Activated CD4-positive, alpha-beta memory T cell treated with anti-CD3 and anti-CD28 coated beads, Interleukin-2, amount 10 ng/mL, durations not matched to agents 7 days and 5 days (primary cell): ENCODE measurements at regions not wholly inside any gene's neighbourhood (a gene's known extent, or its start where the extent isn't known, plus 50 kb on each side); places are given as distances from the start of the nearest gene placed in this dataset.
"Not testable (repeated sequence)": the region's sequence is repeated elsewhere in the genome, so short reads cannot be mapped to it uniquely, and the experiment has no call there.

Experiments
- CTCF ChIA-PET: fragments of 350-600 bp; sonication (Branson Sonifier 250); formaldehyde crosslinking; loops from one replicate; lab custom pipeline; 2021; ENCODE audit warnings: antibody characterized with exemption, inconsistent platforms; lab: Charles Lee
- POLR2A ChIA-PET: fragments of 350-600 bp; sonication (Branson Sonifier 250); formaldehyde crosslinking; loops from one replicate; lab custom pipeline; 2021; ENCODE audit warnings: antibody characterized with exemption; lab: Charles Lee
- DNase-seq: peaks from one replicate; pipeline ENCODE4 v3.0.0-alpha.2; 2020
- H3K27ac Mint-ChIP-seq: one replicate; pipeline ENCODE4 v1.8.0; 2021; ENCODE audit warnings: mild to moderate bottlenecking, mixed read lengths
- H3K27me3 Mint-ChIP-seq: one replicate; pipeline ENCODE4 v1.8.0; 2021; ENCODE audit warnings: mixed read lengths
- H3K36me3 Mint-ChIP-seq: one replicate; pipeline ENCODE4 v1.8.0; 2021; ENCODE audit warnings: low read depth, mixed read lengths
- H3K4me1 Mint-ChIP-seq: one replicate; pipeline ENCODE4 v1.8.0; 2021; ENCODE audit warnings: mixed read lengths
- H3K4me3 Mint-ChIP-seq: one replicate; pipeline ENCODE4 v1.8.0; 2021; ENCODE audit warnings: mild to moderate bottlenecking, mixed read lengths
- H3K9me3 Mint-ChIP-seq: one replicate; pipeline ENCODE4 v1.8.0; 2021; ENCODE audit warnings: mixed read lengths

GRCh38 chr7:123351027-123351426, 151.3 kb upstream of the SLC13A1 start:
- no peak for DNase-seq
- Mint-ChIP-seq H3K4me3 (no peak overlapping the region), H3K27ac (no peak overlapping the region), H3K27me3 (no peaks in the 10 kb centered on the region), H3K36me3 (no peaks in the 10 kb centered on the region), H3K9me3 (no peaks in the 10 kb centered on the region), H3K4me1 (no peaks in the 10 kb centered on the region)
- POLR2A ChIA-PET = no interaction called here
- CTCF ChIA-PET = interaction anchor here (2.1 kb wide), 1 partner anchor 17 kb away, joined by 8 read pairs; no protein-coding TSS in a partner anchor

DNA sequence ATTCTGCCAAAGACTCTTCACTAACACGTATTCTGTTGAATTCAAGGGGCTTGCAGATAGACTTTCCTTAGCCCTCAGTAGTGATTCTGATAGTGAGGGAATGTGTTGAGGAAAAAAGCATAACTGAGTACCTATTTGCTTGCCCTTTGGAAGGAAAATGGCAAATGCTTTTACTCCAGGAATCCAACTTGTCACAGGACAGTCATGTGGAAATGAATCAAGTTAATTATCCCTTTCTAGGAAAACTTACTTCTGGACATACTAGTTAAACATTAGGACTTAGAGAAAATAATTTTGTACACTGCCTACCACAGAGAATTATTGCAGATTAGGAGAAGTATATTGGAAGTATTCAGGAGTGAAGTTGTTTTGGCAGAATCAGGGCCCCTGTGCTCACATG, 148.9 kb upstream of the SLC13A1 start:
- Mint-ChIP-seq H3K4me1 (no peaks in the 10 kb centered on the region), H3K36me3 (no peaks in the 10 kb centered on the region), H3K27me3 (no peaks in the 10 kb centered on the region), H3K9me3 (no peaks in the 10 kb centered on the region), H3K4me3 (no peak overlapping the region), H3K27ac (no peak overlapping the region)
- POLR2A ChIA-PET = no interaction called here
- CTCF ChIA-PET = no interaction called here
- no peak for DNase-seq

DNA sequence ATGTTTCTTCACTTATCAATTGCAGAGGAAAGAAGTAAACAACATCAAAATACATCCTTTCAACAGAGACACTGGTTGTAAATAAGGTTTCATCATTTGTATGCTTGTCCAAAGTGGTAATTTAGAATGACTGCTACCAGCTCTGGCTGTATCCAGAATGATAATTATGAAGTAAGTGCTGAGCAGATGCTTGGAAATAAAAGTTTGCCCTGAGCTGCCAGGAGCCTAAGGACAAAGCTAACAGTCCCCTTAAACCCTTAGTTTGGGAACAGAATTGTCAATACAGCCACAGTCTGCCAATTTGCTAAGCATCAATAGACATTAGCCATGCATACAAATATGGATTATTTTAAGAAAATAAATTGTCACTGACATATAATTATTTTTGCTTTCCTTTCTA, 147.0 kb upstream of the SLC13A1 start:
- H3K4me3 Mint-ChIP-seq = no peak overlapping the region
- no peak for DNase-seq
- H3K9me3 Mint-ChIP-seq = no peaks in the 10 kb centered on the region
- H3K27me3 Mint-ChIP-seq = no peaks in the 10 kb centered on the region
- ChIA-PET POLR2A (no interaction called here), CTCF (no interaction called here)
- H3K4me1 Mint-ChIP-seq = no peaks in the 10 kb centered on the region
- H3K36me3 Mint-ChIP-seq = no peaks in the 10 kb centered on the region
- H3K27ac Mint-ChIP-seq = no peak overlapping the region

- Mint-ChIP-seq H3K4me1 (no peaks in the 10 kb centered on the region), H3K9me3 (no peaks in the 10 kb centered on the region), H3K4me3 (no peak overlapping the region), H3K27ac (no peak overlapping the region), H3K27me3 (no peaks in the 10 kb centered on the region), H3K36me3 (no peaks in the 10 kb centered on the region)
- CTCF ChIA-PET = no interaction called here
- DNase-seq = no peak
- POLR2A ChIA-PET = no interaction called here
These were observed 143.8 kb upstream of the SLC13A1 start for GRCh38 chr7:123343611-123344010.

GRCh38 chr7:123341102-123341501, 141.3 kb upstream of the SLC13A1 start:
- H3K27me3 Mint-ChIP-seq = no peaks in the 10 kb centered on the region
- ChIA-PET POLR2A (no interaction called here), CTCF (no interaction called here)
- no peaks in the 10 kb centered on the region for H3K4me1 Mint-ChIP-seq
- H3K36me3 Mint-ChIP-seq = no peaks in the 10 kb centered on the region
- no peaks in the 10 kb centered on the region for H3K9me3 Mint-ChIP-seq
- H3K27ac Mint-ChIP-seq = no peak overlapping the region
- no peak for DNase-seq
- H3K4me3 Mint-ChIP-seq = no peak overlapping the region

DNA sequence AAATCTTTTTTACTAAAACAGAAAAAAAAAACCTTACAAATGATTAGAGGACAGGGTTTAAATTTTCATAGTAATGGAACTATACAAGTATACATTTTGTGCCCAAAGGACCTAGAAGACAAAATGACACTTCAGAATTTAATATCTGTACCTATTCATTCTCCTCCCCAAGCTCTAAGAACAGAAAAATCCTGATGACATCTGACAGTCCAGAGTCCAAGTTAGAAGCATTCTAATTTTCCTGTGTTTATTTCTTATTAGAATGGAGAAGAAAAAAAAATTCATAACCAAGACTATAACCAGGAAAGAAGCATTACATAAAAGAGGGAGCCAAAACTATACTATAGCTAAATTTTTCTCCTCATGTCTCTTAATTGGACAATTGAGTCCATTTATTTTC, 138.9 kb upstream of the SLC13A1 start:
- CTCF ChIA-PET = no interaction called here
- H3K4me1 Mint-ChIP-seq = no peaks in the 10 kb centered on the region
- H3K4me3 Mint-ChIP-seq = no peak overlapping the region
- H3K27me3 Mint-ChIP-seq = no peaks in the 10 kb centered on the region
- DNase-seq = no peak
- no peaks in the 10 kb centered on the region for H3K9me3 Mint-ChIP-seq
- POLR2A ChIA-PET = no interaction called here
- H3K27ac Mint-ChIP-seq = no peak overlapping the region
- no peaks in the 10 kb centered on the region for H3K36me3 Mint-ChIP-seq

GRCh38 chr7:123329988-123330643, 130.3 kb upstream of the SLC13A1 start:
- no peaks in the 10 kb centered on the region for H3K27me3 Mint-ChIP-seq
- CTCF ChIA-PET = no interaction called here

DNA sequence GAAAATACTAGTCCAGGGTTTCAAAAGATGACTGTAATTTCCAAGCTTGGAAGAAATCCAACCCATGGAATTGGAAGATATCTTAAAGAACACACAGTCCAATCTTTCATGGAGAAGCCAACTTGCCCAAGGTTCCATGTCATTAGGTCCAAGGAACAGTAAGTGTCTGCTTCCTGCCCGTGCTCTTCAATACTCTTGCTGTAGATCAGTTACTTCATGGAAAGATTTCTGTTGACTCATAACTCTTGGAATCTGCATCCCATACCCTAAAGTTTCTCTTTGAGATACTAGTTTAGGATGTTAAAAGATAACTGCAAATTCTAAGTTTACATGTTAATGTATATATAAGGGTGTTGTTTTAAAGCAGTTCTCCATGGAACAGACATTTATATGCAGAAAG, 127.9 kb upstream of the SLC13A1 start:
- Mint-ChIP-seq H3K4me1 (no peaks in the 10 kb centered on the region), H3K27ac (no peak overlapping the region)

More at GRCh38 chr7:123329988-123330643, 130.3 kb upstream of the SLC13A1 start:
- Mint-ChIP-seq H3K9me3 (peaks cover 3% of the 10 kb centered on the region), H3K27ac (no peak overlapping the region), H3K4me1 (no peaks in the 10 kb centered on the region), H3K4me3 (no peak overlapping the region), H3K36me3 (no peaks in the 10 kb centered on the region)
- DNase-seq = no peak
- POLR2A ChIA-PET = no interaction called here

DNA sequence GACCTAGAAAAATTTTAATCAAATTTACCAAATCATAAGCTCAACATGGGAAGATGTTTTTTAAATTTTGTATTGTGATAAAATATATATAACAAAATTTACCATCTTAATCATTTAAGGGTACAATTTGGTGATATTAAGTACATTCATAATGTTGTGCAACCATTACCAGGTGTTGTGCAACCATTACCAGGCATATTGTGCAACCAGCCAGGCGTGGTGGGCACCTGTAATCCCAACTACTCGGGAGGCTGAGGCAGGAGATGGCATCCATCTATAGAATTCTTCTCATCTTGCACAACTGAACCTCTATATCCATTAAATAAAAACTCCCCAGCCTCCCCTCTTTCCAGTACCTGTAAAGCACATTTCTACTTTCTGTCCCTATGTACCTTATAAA, 124.5 kb upstream of the SLC13A1 start:
- no peak for DNase-seq
- POLR2A ChIA-PET = no interaction called here
- no peak overlapping the region for H3K4me3 Mint-ChIP-seq
- no peaks in the 10 kb centered on the region for H3K36me3 Mint-ChIP-seq
- peaks cover 16% of the 10 kb centered on the region for H3K9me3 Mint-ChIP-seq
- no peaks in the 10 kb centered on the region for H3K27me3 Mint-ChIP-seq
- H3K4me1 Mint-ChIP-seq = no peaks in the 10 kb centered on the region
- no peak overlapping the region for H3K27ac Mint-ChIP-seq
- CTCF ChIA-PET = no interaction called here

More for the DNA sequence above, 127.9 kb upstream of the SLC13A1 start:
- CTCF ChIA-PET = no interaction called here
- no peak overlapping the region for H3K4me3 Mint-ChIP-seq
- DNase-seq = no peak
- H3K9me3 Mint-ChIP-seq = peaks cover 14% of the 10 kb centered on the region
- H3K36me3 Mint-ChIP-seq = no peaks in the 10 kb centered on the region
- POLR2A ChIA-PET = no interaction called here
- no peaks in the 10 kb centered on the region for H3K27me3 Mint-ChIP-seq

DNA sequence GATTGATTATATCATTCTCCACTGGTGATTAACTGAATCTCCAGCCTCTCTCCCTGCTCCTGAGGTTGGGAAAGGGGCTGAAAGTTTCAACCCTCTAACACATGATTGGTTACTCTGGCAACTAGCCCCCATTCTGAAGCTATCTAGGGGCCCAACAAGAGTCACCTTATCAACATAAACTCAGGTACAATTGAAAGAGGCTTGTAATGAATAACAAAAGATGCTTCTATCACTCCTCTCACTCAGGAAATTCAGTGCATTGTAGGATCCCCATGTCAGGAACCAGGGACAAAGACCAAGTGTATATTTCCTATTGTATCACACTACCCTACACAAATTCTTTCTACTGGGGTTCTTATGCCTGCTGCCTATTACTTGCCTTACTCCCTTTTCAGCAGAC, 123.9 kb upstream of the SLC13A1 start:
- no peaks in the 10 kb centered on the region for H3K4me1 Mint-ChIP-seq
- no peaks in the 10 kb centered on the region for H3K27me3 Mint-ChIP-seq
- no peak for DNase-seq
- peaks cover 16% of the 10 kb centered on the region for H3K9me3 Mint-ChIP-seq
- H3K36me3 Mint-ChIP-seq = no peaks in the 10 kb centered on the region
- CTCF ChIA-PET = no interaction called here
- POLR2A ChIA-PET = no interaction called here
- H3K4me3 Mint-ChIP-seq = no peak overlapping the region
- H3K27ac Mint-ChIP-seq = no peak overlapping the region

GRCh38 chr7:123321578-123321977, 121.8 kb upstream of the SLC13A1 start:
- DNase-seq, H3K4me1 Mint-ChIP-seq, CTCF ChIA-PET, H3K27me3 Mint-ChIP-seq, H3K36me3 Mint-ChIP-seq, H3K27ac Mint-ChIP-seq, POLR2A ChIA-PET, H3K4me3 Mint-ChIP-seq: not testable (repeated sequence)
- H3K9me3 Mint-ChIP-seq = peaks cover 16% of the 10 kb centered on the region

GRCh38 chr7:123319911-123320310, 120.1 kb upstream of the SLC13A1 start:
- Mint-ChIP-seq H3K4me3 (no peak overlapping the region), H3K9me3 (peaks cover 16% of the 10 kb centered on the region), H3K27me3 (no peaks in the 10 kb centered on the region), H3K4me1 (no peaks in the 10 kb centered on the region), H3K36me3 (no peaks in the 10 kb centered on the region), H3K27ac (no peak overlapping the region)
- POLR2A ChIA-PET = no interaction called here
- no peak for DNase-seq
- CTCF ChIA-PET = no interaction called here

DNA sequence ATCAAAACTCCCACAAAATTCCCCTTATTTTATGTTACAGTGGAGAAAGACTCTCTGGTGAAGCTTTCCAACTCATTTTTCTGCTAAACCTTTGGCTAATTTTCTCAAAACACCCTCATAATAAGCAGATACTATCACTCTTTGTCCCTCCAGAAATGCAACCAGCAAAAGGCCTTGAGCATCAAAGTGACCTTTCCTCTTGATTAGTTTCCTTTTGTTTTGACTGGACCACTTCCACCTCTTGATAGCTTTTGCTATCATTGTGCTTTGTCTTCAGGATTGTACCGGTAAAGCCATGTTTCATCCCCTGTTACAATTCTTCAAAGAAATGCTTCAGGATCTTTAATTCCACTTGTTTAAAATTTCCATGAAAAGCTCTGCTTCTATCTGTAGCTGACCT, 115.1 kb upstream of the SLC13A1 start:
- H3K36me3 Mint-ChIP-seq = no peaks in the 10 kb centered on the region
- DNase-seq = no peak
- no peaks in the 10 kb centered on the region for H3K9me3 Mint-ChIP-seq
- no peak overlapping the region for H3K4me3 Mint-ChIP-seq
- no peak overlapping the region for H3K27ac Mint-ChIP-seq
- CTCF ChIA-PET = no interaction called here
- no peaks in the 10 kb centered on the region for H3K27me3 Mint-ChIP-seq
- POLR2A ChIA-PET = no interaction called here
- H3K4me1 Mint-ChIP-seq = no peaks in the 10 kb centered on the region

DNA sequence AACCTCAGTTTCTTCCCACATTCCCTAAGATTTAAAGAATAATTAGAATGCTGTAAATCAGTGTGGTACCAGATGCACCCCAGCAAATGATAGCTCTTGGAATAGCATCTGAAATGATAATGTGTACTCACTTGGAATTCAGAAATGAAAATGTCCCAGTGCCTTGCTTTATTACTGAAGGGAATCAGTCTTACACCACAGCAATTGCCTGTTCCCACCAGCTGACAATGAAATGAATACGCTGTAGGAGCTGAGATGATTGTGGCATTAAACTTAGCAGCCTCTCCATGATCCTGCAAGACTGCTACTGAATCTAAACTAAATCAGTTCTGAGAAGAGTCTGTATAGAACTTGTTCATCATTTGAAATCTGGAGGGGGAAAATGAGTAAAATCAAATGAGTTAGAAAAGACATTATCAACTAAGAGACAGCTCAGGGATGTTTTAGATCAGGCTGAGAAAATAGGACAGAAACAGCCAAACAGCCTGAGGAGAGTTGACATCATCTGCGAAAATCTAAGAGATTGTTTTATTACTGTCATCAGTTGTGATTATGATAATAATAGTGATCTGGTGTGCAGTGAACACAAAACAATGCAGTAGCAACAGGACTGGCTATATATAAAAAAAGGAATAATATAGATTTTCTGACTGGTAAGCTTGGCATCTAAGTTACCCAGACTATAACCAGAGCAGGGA, 108.6 kb upstream of the SLC13A1 start:
- Mint-ChIP-seq H3K36me3 (no peaks in the 10 kb centered on the region), H3K9me3 (no peaks in the 10 kb centered on the region), H3K4me3 (no peak overlapping the region), H3K4me1 (no peaks in the 10 kb centered on the region), H3K27me3 (no peaks in the 10 kb centered on the region), H3K27ac (no peak overlapping the region)
- no peak for DNase-seq
- ChIA-PET POLR2A (no interaction called here), CTCF (no interaction called here)
